Mesenchymal stem cell (in vitro differentiated cells and primary cell): ENCODE measurements at regions not wholly inside any gene's neighbourhood (a gene's known extent, or its start where the extent isn't known, plus 50 kb on each side); places are given as distances from the start of the nearest gene placed in this dataset.

Experiments
- DNase-seq: peaks from one replicate; pipeline ENCODE4 v3.0.0-alpha.2; 2013
- H2AFZ ChIP-seq: one replicate; pipeline ENCODE4 v1.6.1; 2013; ENCODE audit warnings: low read depth, mild to moderate bottlenecking, control low read depth, inconsistent platforms, low read length, moderate library complexity
- H2AK5ac ChIP-seq: 2 replicates; pipeline ENCODE4 v1.6.1; 2013; ENCODE audit warnings: low read length, moderate library complexity, mild to moderate bottlenecking, inconsistent platforms; ENCODE audit not compliant: severe bottlenecking
- H2BK120ac ChIP-seq: one replicate; pipeline ENCODE4 v1.6.1; 2013; ENCODE audit warnings: low read depth, mild to moderate bottlenecking, inconsistent platforms, low read length, moderate library complexity
- H2BK12ac ChIP-seq, 2 experiments: one replicate each; pipeline ENCODE4 v1.6.1; 2013; ENCODE audit warnings: inconsistent platforms in 2 of 2, low read length in 2 of 2, mild to moderate bottlenecking in 2 of 2, moderate library complexity in 2 of 2, control low read depth in 1 of 2
- H2BK15ac ChIP-seq: one replicate; pipeline ENCODE4 v1.6.1; 2013; ENCODE audit warnings: mild to moderate bottlenecking, low read depth, inconsistent platforms; ENCODE audit not compliant: poor library complexity, severe bottlenecking
- H2BK5ac ChIP-seq: 2 replicates; pipeline ENCODE4 v1.6.1; 2013; ENCODE audit warnings: low read depth, mild to moderate bottlenecking, low read length, control low read depth, inconsistent platforms; ENCODE audit not compliant: poor library complexity, severe bottlenecking
- H3K14ac ChIP-seq, 2 experiments: one replicate each; pipeline ENCODE4 v1.6.1; 2013; ENCODE audit warnings: inconsistent platforms in 2 of 2, low read length in 2 of 2, control low read depth in 1 of 2, mild to moderate bottlenecking in 1 of 2, moderate library complexity in 1 of 2
- H3K18ac ChIP-seq, 2 experiments: one replicate each; pipeline ENCODE4 v1.6.1; 2013; ENCODE audit warnings: inconsistent platforms in 2 of 2, low read length in 2 of 2, control low read depth in 1 of 2, low read depth in 1 of 2, mild to moderate bottlenecking in 1 of 2
- H3K23ac ChIP-seq, 2 experiments: one replicate each; pipeline ENCODE4 v1.6.1; 2013; ENCODE audit warnings: inconsistent platforms in 2 of 2, low read length in 2 of 2, mild to moderate bottlenecking in 2 of 2, moderate library complexity in 2 of 2, control low read depth in 1 of 2
- H3K27ac ChIP-seq: 2 replicates; pipeline ENCODE4 v1.5.1; 2013; ENCODE audit warnings: mild to moderate bottlenecking, moderate library complexity, low read length, control low read depth, inconsistent platforms; ENCODE audit not compliant: poor library complexity, severe bottlenecking
- H3K27me3 ChIP-seq, 2 experiments: 2 replicates each; pipeline versions ENCODE4 v1.6.1 to v1.7.0; 2013; ENCODE audit warnings: low read length in 2 of 2, mild to moderate bottlenecking in 2 of 2, moderate library complexity in 2 of 2, control low read depth in 1 of 2, inconsistent platforms in 1 of 2; ENCODE audit not compliant: control insufficient read depth in 1 of 2, insufficient read depth in 1 of 2
- H3K36me3 ChIP-seq, 2 experiments: 2 replicates each; pipeline versions ENCODE4 v1.6.1 to v1.7.0; 2013; ENCODE audit warnings: low read length in 2 of 2, control low read depth in 1 of 2, inconsistent platforms in 1 of 2, low read depth in 1 of 2, mild to moderate bottlenecking in 1 of 2; ENCODE audit not compliant: insufficient read depth in 2 of 2, control insufficient read depth in 1 of 2
- H3K4ac ChIP-seq, 2 experiments: one replicate each; pipeline ENCODE4 v1.6.1; 2013; ENCODE audit warnings: inconsistent platforms in 2 of 2, low read length in 2 of 2, mild to moderate bottlenecking in 2 of 2, moderate library complexity in 2 of 2, control low read depth in 1 of 2, low read depth in 1 of 2
- H3K4me1 ChIP-seq: 2 replicates; pipeline ENCODE4 v1.6.1; 2013; ENCODE audit warnings: low read depth, low read length, control low read depth; ENCODE audit not compliant: control insufficient read depth, insufficient read depth
- H3K4me2 ChIP-seq: 2 replicates; pipeline ENCODE4 v1.6.1; 2013; ENCODE audit warnings: low read length, mild to moderate bottlenecking, inconsistent platforms; ENCODE audit not compliant: poor library complexity, severe bottlenecking
- H3K4me3 ChIP-seq, 2 experiments: 2 replicates each; pipeline versions ENCODE4 v1.5.1 to v1.7.0; 2013; ENCODE audit warnings: low read length in 2 of 2, mild to moderate bottlenecking in 2 of 2, control low read depth in 1 of 2, low read depth in 1 of 2; ENCODE audit not compliant: insufficient read depth in 1 of 2
- H3K79me1 ChIP-seq: replicated peaks from 2 replicates; pipeline ENCODE4 v1.6.1; 2013; ENCODE audit warnings: mild to moderate bottlenecking, control low read depth, low read length, inconsistent platforms; ENCODE audit not compliant: poor library complexity, severe bottlenecking
- H3K9ac ChIP-seq: 2 replicates; pipeline ENCODE4 v1.7.0; 2013; ENCODE audit warnings: mild to moderate bottlenecking, low read length, moderate library complexity
- H3K9me3 ChIP-seq: 2 replicates; pipeline ENCODE4 v1.7.0; 2013; ENCODE audit warnings: mild to moderate bottlenecking, low read length; ENCODE audit not compliant: control insufficient read depth
- H4K8ac ChIP-seq: one replicate; pipeline ENCODE4 v1.6.1; 2013; ENCODE audit warnings: inconsistent platforms, mild to moderate bottlenecking, low read length, moderate library complexity
- H4K91ac ChIP-seq: one replicate; pipeline ENCODE4 v1.6.1; 2013; ENCODE audit warnings: mild to moderate bottlenecking, low read length, inconsistent platforms
- WGBS: methylation state at CpG from one replicate; pipeline ENCODE4 v1.1.7; 2013; ENCODE audit warnings: mixed read lengths; 5-methylcytosine and 5-hydroxymethylcytosine counted together

GRCh38 chr6:1020837-1021236, 291.1 kb upstream of the FOXQ1 start:
- Histone ChIP-seq H2BK12ac (no peak overlapping the region), H3K18ac (no peak overlapping the region), H4K91ac (no peak overlapping the region), H2BK15ac (no peak overlapping the region), H2AK5ac (no peak overlapping the region), H3K4ac (no peak overlapping the region), H3K4me1 (peaks cover 6% of the 10 kb centered on the region), H2AFZ (no peak overlapping the region), H3K4me3 (no peak overlapping the region), H3K79me1 (no peaks in the 10 kb centered on the region), H3K9ac (no peak overlapping the region), H3K27ac (no peak overlapping the region), H3K27me3 (peaks cover 0 to 4% of the 10 kb centered on the region in 2 experiments), H3K9me3 (peaks cover 4% of the 10 kb centered on the region), H3K23ac (no peak overlapping the region), H4K8ac (no peak overlapping the region), H3K14ac (no peak overlapping the region), H2BK5ac (no peak overlapping the region), H3K36me3 (no peaks in the 10 kb centered on the region), H2BK120ac (no peak overlapping the region), H3K4me2 (no peak overlapping the region)
- no peak for DNase-seq
- WGBS, result 100% methylated on average over 2 of the region's 2 CpGs

- Histone ChIP-seq H3K4me3 (no peak overlapping the region), H3K27me3 (peaks cover 0 to 4% of the 10 kb centered on the region in 2 experiments), H4K8ac (no peak overlapping the region), H3K18ac (no peak overlapping the region), H2BK12ac (no peak overlapping the region), H3K36me3 (no peaks in the 10 kb centered on the region), H3K14ac (no peak overlapping the region), H3K79me1 (no peaks in the 10 kb centered on the region), H2BK120ac (no peak overlapping the region), H3K4ac (no peak overlapping the region), H2AK5ac (no peak overlapping the region), H4K91ac (no peak overlapping the region), H3K23ac (no peak overlapping the region), H2BK15ac (no peak overlapping the region), H3K4me2 (no peak overlapping the region), H3K4me1 (peaks cover 6% of the 10 kb centered on the region), H3K9ac (no peak overlapping the region), H3K9me3 (peaks cover 4% of the 10 kb centered on the region), H3K27ac (no peak overlapping the region), H2BK5ac (no peak overlapping the region), H2AFZ (no peak overlapping the region)
- WGBS, result 88% methylated on average over 6 of the region's 6 CpGs
- no peak for DNase-seq
These were observed 291.8 kb upstream of the FOXQ1 start for GRCh38 chr6:1020133-1020532.

- H3K4me2 ChIP-seq, result no peak overlapping the region
- no peaks in the 10 kb centered on the region for H3K4me1 ChIP-seq
- 37% methylated on average over 3 of the region's 3 CpGs for WGBS
- H4K8ac ChIP-seq, result no peak overlapping the region
- no peak overlapping the region for H3K27ac ChIP-seq
- H4K91ac ChIP-seq, result no peak overlapping the region
- no peak for DNase-seq
- no peak overlapping the region for H3K4ac ChIP-seq
- no peak overlapping the region for H3K23ac ChIP-seq
- H3K9ac ChIP-seq, result no peak overlapping the region
- peaks cover 4% of the 10 kb centered on the region for H3K9me3 ChIP-seq
- no peak overlapping the region for H2BK12ac ChIP-seq
- no peak overlapping the region for H2BK15ac ChIP-seq
- H2AK5ac ChIP-seq, result no peak overlapping the region
- no peak overlapping the region for H2BK5ac ChIP-seq
- peaks cover 0 to 4% of the 10 kb centered on the region in 2 experiments for H3K27me3 ChIP-seq
- no peaks in the 10 kb centered on the region for H3K36me3 ChIP-seq
- H2BK120ac ChIP-seq, result no peak overlapping the region
- no peak overlapping the region for H2AFZ ChIP-seq
- no peak overlapping the region for H3K18ac ChIP-seq
- H3K4me3 ChIP-seq, result no peak overlapping the region
- no peak overlapping the region for H3K14ac ChIP-seq
- no peaks in the 10 kb centered on the region for H3K79me1 ChIP-seq
These were observed 293.9 kb upstream of the FOXQ1 start for GRCh38 chr6:1018041-1018440.

- Histone ChIP-seq H2BK12ac (peak overlapping the region in 1 of 2 experiments; percentile 10), H3K9ac (no peak overlapping the region), H2BK5ac (no peak overlapping the region), H3K79me1 (no peaks in the 10 kb centered on the region), H3K4me1 (no peaks in the 10 kb centered on the region), H3K18ac (peak overlapping the region in 1 of 2 experiments; percentile 18), H3K4me2 (no peak overlapping the region), H2BK15ac (no peak overlapping the region), H4K8ac (peak overlapping the region; percentile 48), H3K23ac (no peak overlapping the region), H3K27ac (no peak overlapping the region), H3K4ac (no peak overlapping the region), H3K4me3 (no peak overlapping the region), H2AK5ac (no peak overlapping the region), H3K14ac (no peak overlapping the region), H2BK120ac (no peak overlapping the region), H2AFZ (no peak overlapping the region), H4K91ac (no peak overlapping the region), H3K9me3 (peaks cover 4% of the 10 kb centered on the region), H3K27me3 (peaks cover 0 to 5% of the 10 kb centered on the region in 2 experiments), H3K36me3 (no peaks in the 10 kb centered on the region)
- 56% methylated on average over 16 of the region's 18 CpGs for WGBS
- DNase-seq, result no peak
These were observed 295.3 kb upstream of the FOXQ1 start for GRCh38 chr6:1016329-1017302.
